CD4-positive, CD25-positive, alpha-beta regulatory T cell (primary cell): ENCODE measurements at regions not wholly inside any gene's neighbourhood (a gene's known extent, or its start where the extent isn't known, plus 50 kb on each side); places are given as distances from the start of the nearest gene placed in this dataset.
A peak's percentile ranks its signal among the peaks of the same experiment; 100 is the strongest.

Experiments used
- ATAC-seq, 2 donors: fragments of 150-1000 bp; cut with Tn5 transposase; one replicate each; pipeline ENCODE4 v1.10.0; 2021; ENCODE audit warnings: low read depth in 2 of 2, moderate number of reproducible peaks in 2 of 2, moderate library complexity in 1 of 2
- DNase-seq, 3 donors: peaks; one replicate each; pipeline versions ENCODE4 v3.0.0 to v3.0.0-alpha.2; 2012 to 2022; ENCODE audit warnings: mixed read lengths in 1 of 3
- H3K27ac ChIP-seq: one replicate; pipeline ENCODE4 v1.7.0; 2013; ENCODE audit warnings: mild to moderate bottlenecking, low read length; ENCODE audit not compliant: insufficient read depth, poor library complexity, severe bottlenecking
- H3K27me3 ChIP-seq: one replicate; pipeline ENCODE4 v1.7.0; 2013; ENCODE audit warnings: low read length; ENCODE audit not compliant: control insufficient read depth, insufficient read depth
- H3K36me3 ChIP-seq: one replicate; pipeline ENCODE4 v1.7.0; 2013; ENCODE audit warnings: mild to moderate bottlenecking, low read length, moderate library complexity; ENCODE audit not compliant: control insufficient read depth, insufficient read depth
- H3K4me1 ChIP-seq: 2 replicates; pipeline ENCODE4 v1.7.0; 2013; ENCODE audit warnings: mild to moderate bottlenecking, low read length; ENCODE audit not compliant: insufficient read depth, control insufficient read depth, poor library complexity, severe bottlenecking
- H3K4me3 ChIP-seq: one replicate; pipeline ENCODE4 v1.7.0; 2013; ENCODE audit warnings: low read depth, mild to moderate bottlenecking, low read length, moderate library complexity
- H3K9me3 ChIP-seq, 2 experiments: 1 replicate in 1 of 2; 2 replicates in 1 of 2; pipeline ENCODE4 v1.7.0; 2013; ENCODE audit warnings: low read length in 2 of 2, mild to moderate bottlenecking in 1 of 2, moderate library complexity in 1 of 2; ENCODE audit not compliant: control insufficient read depth in 2 of 2
- H3K27ac Mint-ChIP-seq, 3 donors: one replicate each; pipeline ENCODE4 v1.8.0; 2020 to 2022; ENCODE audit warnings: mild to moderate bottlenecking in 3 of 3, mixed read lengths in 3 of 3, moderate library complexity in 2 of 3
- H3K27me3 Mint-ChIP-seq: one replicate; pipeline ENCODE4 v1.8.0; 2022; ENCODE audit warnings: mild to moderate bottlenecking, mixed read lengths
- H3K36me3 Mint-ChIP-seq: one replicate; pipeline ENCODE4 v1.8.0; 2020; ENCODE audit warnings: mixed read lengths
- H3K4me1 Mint-ChIP-seq, 4 donors: one replicate each; pipeline ENCODE4 v1.8.0; 2020 to 2022; ENCODE audit warnings: mixed read lengths in 4 of 4, mild to moderate bottlenecking in 1 of 4
- H3K4me3 Mint-ChIP-seq, 4 donors: one replicate each; pipeline ENCODE4 v1.8.0; 2020 to 2022; ENCODE audit warnings: mild to moderate bottlenecking in 4 of 4, mixed read lengths in 4 of 4, moderate library complexity in 3 of 4
- H3K9me3 Mint-ChIP-seq, 7 donors: one replicate each; pipeline ENCODE4 v1.8.0; 2020 to 2022; ENCODE audit warnings: mixed read lengths in 7 of 7, mild to moderate bottlenecking in 3 of 7, moderate library complexity in 2 of 7

DNA sequence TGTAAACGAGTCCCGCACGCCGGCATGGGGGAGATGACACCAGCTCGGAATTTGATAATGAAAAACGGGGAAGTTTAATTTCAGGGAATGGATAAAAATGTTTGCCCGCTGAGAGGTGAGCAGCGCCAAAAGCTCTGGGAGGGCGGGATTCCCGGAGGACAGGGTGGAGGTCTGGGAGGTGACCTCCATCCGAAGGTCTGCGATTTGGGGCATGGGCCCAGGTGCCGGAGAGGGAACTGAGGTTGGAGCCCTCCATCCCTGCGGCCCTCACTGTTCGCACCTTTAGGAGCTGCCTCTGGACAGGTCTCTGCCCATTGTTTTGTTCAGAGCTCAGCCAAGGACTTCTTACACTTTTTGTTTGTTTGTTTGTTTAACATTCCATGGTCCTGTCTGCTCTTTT lies 129.8 kb downstream of the URI1 start:
- no peaks in the 10 kb centered on the region for H3K27me3 Mint-ChIP-seq
- H3K27ac Mint-ChIP-seq = peak overlapping the region in 1 of 3 donors; percentile 54
- Histone ChIP-seq H3K4me3 (no peak overlapping the region), H3K27ac (no peak overlapping the region), H3K9me3 (no peaks in the 10 kb centered on the region), H3K27me3 (no peaks in the 10 kb centered on the region), H3K4me1 (no peaks in the 10 kb centered on the region), H3K36me3 (no peaks in the 10 kb centered on the region)
- no peak for DNase-seq
- H3K36me3 Mint-ChIP-seq = no peaks in the 10 kb centered on the region
- no peaks in the 10 kb centered on the region for H3K4me1 Mint-ChIP-seq
- no peak for ATAC-seq
- H3K4me3 Mint-ChIP-seq = no peak overlapping the region
- peaks cover 0 to 5% (median 0%) of the 10 kb centered on the region in 7 donors for H3K9me3 Mint-ChIP-seq

GRCh38 chr19:30073152-30074000 lies 131.3 kb downstream of the URI1 start:
- no peak overlapping the region for H3K27ac ChIP-seq
- no peaks in the 10 kb centered on the region for H3K36me3 Mint-ChIP-seq
- H3K4me3 Mint-ChIP-seq = no peak overlapping the region
- no peaks in the 10 kb centered on the region for H3K4me1 ChIP-seq
- H3K36me3 ChIP-seq = no peaks in the 10 kb centered on the region
- H3K4me3 ChIP-seq = no peak overlapping the region
- peaks cover 0 to 2% (median 0%) of the 10 kb centered on the region in 7 donors for H3K9me3 Mint-ChIP-seq
- H3K27me3 Mint-ChIP-seq = no peaks in the 10 kb centered on the region
- DNase-seq (no peak), ATAC-seq (no peak)
- H3K27me3 ChIP-seq = no peaks in the 10 kb centered on the region
- H3K27ac Mint-ChIP-seq = no peak overlapping the region
- H3K4me1 Mint-ChIP-seq = no peaks in the 10 kb centered on the region
- H3K9me3 ChIP-seq = no peaks in the 10 kb centered on the region

DNA sequence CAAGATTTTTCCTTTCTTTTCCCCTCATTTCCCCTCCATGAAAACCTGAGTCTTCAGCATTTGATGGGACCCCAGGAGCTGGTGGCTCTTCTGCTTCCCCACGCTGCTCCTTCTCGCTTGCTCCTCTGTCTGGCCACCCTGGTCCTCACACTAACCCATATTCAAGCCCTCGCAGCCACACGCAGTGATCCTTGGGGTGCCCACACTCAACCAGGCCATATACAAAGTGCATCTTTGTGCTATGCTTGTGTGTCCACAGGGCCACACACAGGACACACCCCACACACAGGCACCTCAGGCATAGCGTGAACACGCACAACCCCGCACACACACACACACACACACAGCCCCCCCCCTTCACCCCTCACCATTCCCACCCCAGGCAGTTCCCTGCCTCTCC lies 132.1 kb downstream of the URI1 start:
- peaks cover 0 to 1% (median 0%) of the 10 kb centered on the region in 7 donors for H3K9me3 Mint-ChIP-seq
- no peak for ATAC-seq

GRCh38 chr19:30074741-30075715 lies 133.0 kb downstream of the URI1 start:
- Histone ChIP-seq H3K9me3 (no peaks in the 10 kb centered on the region), H3K4me1 (no peaks in the 10 kb centered on the region), H3K27ac (no peak overlapping the region), H3K27me3 (no peaks in the 10 kb centered on the region), H3K4me3 (no peak overlapping the region), H3K36me3 (no peaks in the 10 kb centered on the region)
- DNase-seq (no peak), ATAC-seq (no peak)
- no peaks in the 10 kb centered on the region for H3K4me1 Mint-ChIP-seq
- no peaks in the 10 kb centered on the region for H3K36me3 Mint-ChIP-seq
- H3K27me3 Mint-ChIP-seq = peaks cover 4% of the 10 kb centered on the region
- H3K27ac Mint-ChIP-seq = no peak overlapping the region
- H3K4me3 Mint-ChIP-seq = no peak overlapping the region
- H3K9me3 Mint-ChIP-seq = peaks cover 0 to 1% (median 0%) of the 10 kb centered on the region in 7 donors

More for the DNA sequence above, 132.1 kb downstream of the URI1 start:
- H3K4me3 ChIP-seq = no peak overlapping the region
- no peaks in the 10 kb centered on the region for H3K27me3 ChIP-seq
- H3K36me3 ChIP-seq = no peaks in the 10 kb centered on the region
- DNase-seq = no peak
- Mint-ChIP-seq H3K27me3 (peaks cover 3% of the 10 kb centered on the region), H3K4me3 (no peak overlapping the region), H3K36me3 (no peaks in the 10 kb centered on the region), H3K27ac (no peak overlapping the region), H3K4me1 (no peaks in the 10 kb centered on the region)
- H3K9me3 ChIP-seq = no peaks in the 10 kb centered on the region
- no peak overlapping the region for H3K27ac ChIP-seq
- no peaks in the 10 kb centered on the region for H3K4me1 ChIP-seq

DNA sequence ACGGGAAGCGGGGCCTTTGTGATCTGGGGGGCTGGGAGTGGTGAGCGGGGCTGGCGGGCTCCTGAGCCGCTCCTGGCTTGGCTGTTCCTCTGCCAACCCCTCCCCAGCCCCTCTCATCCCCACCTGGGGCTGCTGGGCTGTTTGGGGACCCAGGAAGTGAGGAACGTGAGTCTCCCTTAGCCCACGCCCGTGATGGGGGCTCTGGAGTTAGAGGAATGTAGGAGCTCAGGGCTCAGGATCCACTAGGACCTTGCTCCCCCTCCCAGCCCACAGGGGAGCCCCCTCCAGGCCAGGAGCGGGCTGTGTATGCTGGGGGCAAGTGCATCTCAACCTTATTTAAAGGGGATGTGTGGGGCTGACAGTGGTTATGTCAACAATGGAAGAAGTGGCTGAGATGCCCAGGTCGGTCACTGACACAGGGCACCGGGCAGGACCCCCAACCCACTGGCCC lies 134.1 kb downstream of the URI1 start:
- Histone ChIP-seq H3K4me3 (no peak overlapping the region), H3K27me3 (no peaks in the 10 kb centered on the region), H3K4me1 (no peaks in the 10 kb centered on the region), H3K9me3 (no peaks in the 10 kb centered on the region), H3K27ac (no peak overlapping the region), H3K36me3 (no peaks in the 10 kb centered on the region)
- no peak overlapping the region for H3K27ac Mint-ChIP-seq
- no peaks in the 10 kb centered on the region for H3K4me1 Mint-ChIP-seq
- H3K27me3 Mint-ChIP-seq = peaks cover 4% of the 10 kb centered on the region
- DNase-seq = no peak
- no peaks in the 10 kb centered on the region for H3K9me3 Mint-ChIP-seq
- no peak overlapping the region for H3K4me3 Mint-ChIP-seq
- H3K36me3 Mint-ChIP-seq = no peaks in the 10 kb centered on the region
- no peak for ATAC-seq

DNA sequence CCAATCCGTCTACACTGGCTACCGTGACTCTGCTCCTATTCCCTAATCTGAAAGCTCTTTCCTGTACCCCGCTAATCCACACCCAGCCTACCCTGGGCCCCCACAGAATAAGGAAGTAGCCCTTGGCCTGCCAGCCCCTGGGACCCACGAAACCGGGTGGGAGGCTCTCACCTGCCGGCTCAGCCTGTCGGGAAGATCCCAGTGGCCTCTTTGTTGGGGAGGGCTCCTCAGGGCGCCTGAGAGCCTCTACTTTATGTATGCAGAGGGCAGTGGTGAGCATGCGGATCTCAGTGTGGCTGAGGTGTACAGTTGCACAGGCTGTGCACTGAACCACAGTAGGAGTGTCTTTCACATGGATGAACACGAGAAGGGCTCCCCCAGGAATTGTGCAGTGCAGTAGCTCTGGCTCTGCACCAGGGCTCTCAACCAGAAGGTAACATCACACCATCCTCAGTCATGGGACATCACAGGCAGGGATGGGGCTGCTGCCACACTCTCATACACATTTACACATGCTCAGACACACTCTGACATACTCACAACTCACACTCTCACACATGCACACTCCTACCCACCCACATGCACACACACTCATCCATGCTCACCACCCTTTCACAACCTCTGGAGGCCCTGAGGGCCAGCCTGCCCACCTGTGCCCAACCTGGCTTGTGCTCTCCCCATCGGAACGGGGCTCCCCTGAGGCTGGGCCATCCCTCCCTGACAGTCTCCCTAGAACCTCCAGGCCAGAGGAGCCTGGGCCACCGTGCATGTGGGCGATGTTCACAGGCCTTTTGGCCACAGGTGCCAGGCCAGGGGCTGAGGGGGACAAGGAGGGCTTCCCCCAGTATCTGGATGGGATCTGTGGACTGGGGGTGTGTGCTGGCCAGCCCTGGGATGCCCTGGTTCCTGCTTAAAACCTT lies 135.0 kb downstream of the URI1 start:
- DNase-seq = no peak
- H3K4me1 Mint-ChIP-seq = no peaks in the 10 kb centered on the region
- peaks cover 4% of the 10 kb centered on the region for H3K27me3 Mint-ChIP-seq
- H3K9me3 Mint-ChIP-seq = no peaks in the 10 kb centered on the region
- no peaks in the 10 kb centered on the region for H3K27me3 ChIP-seq
- H3K9me3 ChIP-seq = no peaks in the 10 kb centered on the region
- H3K27ac ChIP-seq = no peak overlapping the region
- ATAC-seq = no peak
- peak overlapping the region in 1 of 3 donors; percentile 70 for H3K27ac Mint-ChIP-seq
- no peaks in the 10 kb centered on the region for H3K4me1 ChIP-seq
- no peak overlapping the region for H3K4me3 ChIP-seq
- H3K4me3 Mint-ChIP-seq = no peak overlapping the region
- no peaks in the 10 kb centered on the region for H3K36me3 Mint-ChIP-seq
- no peaks in the 10 kb centered on the region for H3K36me3 ChIP-seq

- DNase-seq = no peak
- Histone ChIP-seq H3K27ac (no peak overlapping the region), H3K27me3 (no peaks in the 10 kb centered on the region), H3K4me3 (no peak overlapping the region), H3K4me1 (no peaks in the 10 kb centered on the region), H3K36me3 (no peaks in the 10 kb centered on the region), H3K9me3 (no peaks in the 10 kb centered on the region)
- peaks cover 4% of the 10 kb centered on the region for H3K27me3 Mint-ChIP-seq
- H3K4me3 Mint-ChIP-seq = no peak overlapping the region
- no peaks in the 10 kb centered on the region for H3K9me3 Mint-ChIP-seq
- no peaks in the 10 kb centered on the region for H3K36me3 Mint-ChIP-seq
- H3K27ac Mint-ChIP-seq = no peak overlapping the region
- H3K4me1 Mint-ChIP-seq = no peaks in the 10 kb centered on the region
- ATAC-seq = no peak
Observed at GRCh38 chr19:30077851-30078355, 135.9 kb downstream of the URI1 start.
